ENCODE measurements at regions not wholly inside any gene's neighbourhood (a gene's known extent, or its start where the extent isn't known, plus 50 kb on each side); places are given as distances from the start of the nearest gene placed in this dataset.

- DNase-seq, result no peak
Observed at GRCh38 chr5:175765858-175766257, 105.5 kb upstream of the CPLX2 start.

DNA sequence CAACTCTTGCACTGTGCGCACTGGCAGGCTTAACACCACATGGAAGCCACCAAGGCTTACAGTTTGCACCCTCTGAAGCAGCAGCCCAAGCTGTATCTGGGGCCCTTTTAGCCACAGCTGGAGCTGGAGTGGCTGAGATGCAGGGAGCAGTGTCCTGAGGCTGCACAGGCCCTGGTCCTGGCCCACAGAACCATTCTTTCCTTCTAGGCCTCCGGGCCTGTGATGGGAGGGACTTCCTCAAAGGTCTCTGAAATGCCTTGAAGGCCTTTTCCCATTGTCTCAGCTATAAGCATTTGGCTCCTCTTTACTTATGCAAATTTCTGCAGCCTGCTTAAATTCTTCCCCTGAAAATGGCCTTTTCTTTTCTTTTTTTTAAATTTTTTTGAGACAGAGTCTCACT lies 104.4 kb upstream of the CPLX2 start:
- no peak for DNase-seq

DNA sequence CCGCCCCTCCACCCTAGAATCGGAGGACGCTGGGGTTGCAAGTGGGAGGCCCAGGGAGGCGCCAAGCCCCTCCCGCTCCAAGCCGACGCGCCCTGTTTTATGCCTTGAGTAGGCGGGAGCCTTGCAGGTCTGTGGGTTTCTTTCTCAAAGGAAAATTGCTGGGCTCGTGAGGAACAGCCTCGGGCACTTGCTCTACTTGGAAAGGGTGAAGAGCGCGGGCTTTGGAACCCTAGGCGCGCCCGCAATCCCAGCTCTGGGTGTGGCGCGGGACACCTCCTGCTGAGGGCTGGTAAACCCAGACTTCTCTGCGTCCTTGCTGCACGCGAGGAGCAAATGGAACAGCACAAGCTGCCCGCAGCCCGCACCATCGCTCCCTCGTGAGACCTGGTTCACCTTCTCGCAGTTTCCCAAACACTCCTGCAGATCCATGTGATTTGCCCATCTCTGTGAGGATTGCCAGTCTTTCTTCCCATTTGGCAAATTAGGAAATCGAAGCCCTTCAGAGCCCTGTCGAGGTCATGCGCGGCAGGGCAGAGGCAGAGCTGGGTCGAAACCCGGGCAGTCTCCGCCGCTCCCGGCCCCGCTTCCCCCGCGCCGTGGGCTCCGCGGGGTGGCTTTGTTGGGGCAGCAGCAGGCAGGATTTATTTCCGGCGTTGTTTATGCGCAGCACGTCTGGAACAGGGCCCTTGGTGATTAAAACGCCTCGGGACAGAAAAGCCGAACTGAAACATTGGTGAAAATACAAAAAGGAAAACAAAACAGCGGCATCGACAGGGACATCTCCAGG lies 98.4 kb upstream of the CPLX2 start:
- DNase-seq, result no peak

DNA sequence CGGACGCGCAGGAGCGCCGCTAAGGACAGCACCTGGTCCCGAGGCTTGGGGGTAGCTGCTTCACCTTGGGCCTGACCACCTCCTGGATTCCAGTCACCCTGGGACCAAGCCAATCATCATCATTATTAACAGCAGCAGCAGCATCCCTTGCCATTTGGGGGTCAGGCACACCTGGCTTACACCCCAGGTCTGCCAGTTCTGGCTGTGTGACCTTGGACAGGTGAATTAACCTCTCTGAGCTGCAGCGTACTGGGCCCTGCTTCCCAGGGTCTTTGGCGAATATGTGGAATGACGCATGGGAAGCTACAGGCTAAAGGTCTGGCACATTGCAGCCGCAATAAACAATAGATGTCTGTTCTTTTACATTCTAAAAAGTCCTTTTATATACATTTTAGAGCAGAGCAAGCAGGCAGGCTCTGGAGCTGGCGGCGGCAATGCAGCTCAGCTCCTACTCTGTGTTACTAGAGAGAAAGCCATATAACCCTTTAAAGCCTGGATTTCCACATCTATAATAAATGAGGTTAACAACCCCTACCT lies 97.8 kb upstream of the CPLX2 start:
- no peak for DNase-seq

DNA sequence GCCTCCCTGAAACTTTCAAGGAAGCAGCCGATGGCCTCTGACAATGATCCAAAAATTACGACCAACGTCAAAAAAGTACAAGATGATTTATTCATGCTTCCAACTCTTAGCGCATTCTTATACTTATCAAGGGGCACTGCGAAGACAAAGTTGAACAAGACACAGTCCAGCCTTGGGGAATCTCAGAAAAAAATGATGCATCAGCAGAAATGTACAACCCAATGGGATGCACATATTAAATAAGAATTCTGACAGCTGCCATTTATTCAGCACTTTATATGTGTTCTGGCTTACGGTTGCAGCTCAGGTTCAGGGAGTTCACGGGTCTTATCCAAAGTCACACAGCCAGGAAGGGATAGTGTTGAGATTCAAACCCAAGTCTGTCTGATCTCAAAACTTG lies 96.0 kb upstream of the CPLX2 start:
- DNase-seq, result no peak

DNA sequence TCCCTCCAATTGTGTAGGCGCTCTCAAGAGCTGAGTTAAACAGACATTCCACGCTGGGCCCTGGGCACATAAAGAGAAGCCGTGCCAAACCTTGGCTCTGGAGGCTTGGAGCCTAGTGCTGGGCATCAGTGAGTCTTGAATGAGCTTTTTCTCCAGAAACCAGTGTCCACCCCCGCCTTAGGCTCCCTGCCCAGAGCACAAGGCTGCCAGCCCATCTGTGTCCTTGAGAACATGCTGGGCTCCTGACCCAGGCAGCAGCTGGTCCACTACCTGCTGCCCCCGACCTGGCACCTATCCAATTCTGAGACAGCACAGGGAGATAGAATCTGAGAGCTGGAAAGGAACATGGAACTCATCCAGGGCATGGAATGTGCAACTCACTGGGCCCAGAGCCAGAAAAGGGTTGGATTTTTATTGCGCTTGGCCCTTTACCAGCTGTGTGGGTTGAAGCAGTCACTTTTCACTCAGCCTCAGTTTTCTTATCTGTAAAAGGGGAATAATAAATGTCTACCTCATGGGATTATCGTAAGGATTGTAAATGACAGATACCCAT lies 92.4 kb upstream of the CPLX2 start:
- DNase-seq, result no peak

GRCh38 chr5:175783739-175784138 lies 87.6 kb upstream of the CPLX2 start:
- DNase-seq, result no peak

DNA sequence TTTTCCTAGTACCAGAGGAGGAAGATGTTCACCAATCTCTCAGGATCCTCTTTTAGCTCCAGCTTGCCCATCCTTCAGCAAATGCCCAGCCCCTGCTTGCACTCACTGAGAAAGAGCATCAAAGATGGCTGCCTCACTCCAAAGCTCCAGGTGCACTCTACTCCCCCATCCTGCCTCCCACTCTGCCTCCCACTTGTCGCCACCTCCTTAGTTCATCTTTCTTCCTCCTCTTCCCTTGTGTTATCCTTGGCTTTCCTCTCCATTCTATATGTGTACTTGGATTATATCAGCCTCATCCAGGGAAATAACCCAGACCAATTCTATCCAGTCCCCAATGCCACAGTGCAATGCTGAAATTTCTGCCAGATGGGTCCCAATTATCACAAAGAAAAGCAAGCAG lies 87.1 kb upstream of the CPLX2 start:
- DNase-seq, result no peak

- DNase-seq, result no peak
Observed at GRCh38 chr5:175785681-175786080, 85.7 kb upstream of the CPLX2 start.

DNA sequence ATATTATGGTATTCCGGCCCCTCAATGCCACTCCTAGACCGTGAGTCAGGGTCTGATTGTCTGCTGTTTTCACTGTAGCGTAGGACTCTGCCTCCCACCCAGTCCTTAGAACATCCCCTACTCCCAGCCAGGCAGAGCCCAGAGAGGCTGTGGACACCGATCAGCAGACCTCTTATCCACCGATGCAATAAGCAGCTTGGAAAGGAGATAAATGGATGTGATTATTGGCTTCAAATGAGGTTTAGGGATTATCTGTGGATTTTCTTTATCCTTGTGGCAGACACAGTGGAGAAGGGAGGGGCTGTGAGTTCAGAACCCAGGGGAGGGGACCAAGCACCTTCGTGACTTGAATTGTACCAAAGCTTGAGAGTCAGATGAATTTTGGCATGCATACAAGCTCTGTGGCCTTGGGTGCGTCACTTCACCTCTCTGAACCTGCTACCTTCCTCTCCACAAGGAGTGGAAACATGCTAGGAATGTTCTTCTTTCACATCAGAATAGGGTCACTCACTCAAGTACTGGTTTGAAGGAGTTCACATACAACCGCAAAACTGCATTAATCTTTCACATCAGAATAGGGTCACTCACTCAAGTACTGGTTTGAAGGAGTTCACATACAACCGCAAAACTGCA lies 83.1 kb upstream of the CPLX2 start:
- DNase-seq, result no peak

DNA sequence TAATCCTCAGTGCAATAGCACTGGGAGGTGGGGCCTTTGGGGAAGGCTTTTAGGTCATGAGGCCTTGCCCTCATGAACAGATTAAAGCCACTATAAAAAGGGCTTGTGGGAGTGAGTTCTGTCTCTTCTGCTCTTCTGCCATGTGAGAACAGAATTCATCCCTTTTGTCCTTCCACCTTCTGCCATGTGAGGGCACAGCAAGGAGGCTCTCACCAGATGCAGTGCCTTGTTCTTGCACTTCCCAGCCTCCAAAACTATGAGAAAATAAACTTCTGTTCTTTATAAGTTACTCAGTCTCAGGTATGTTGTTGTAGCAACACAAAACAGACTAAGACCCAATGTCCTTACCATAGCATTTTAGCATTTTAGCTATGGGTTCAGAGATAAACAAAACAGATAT lies 81.7 kb upstream of the CPLX2 start:
- DNase-seq, result no peak

DNA sequence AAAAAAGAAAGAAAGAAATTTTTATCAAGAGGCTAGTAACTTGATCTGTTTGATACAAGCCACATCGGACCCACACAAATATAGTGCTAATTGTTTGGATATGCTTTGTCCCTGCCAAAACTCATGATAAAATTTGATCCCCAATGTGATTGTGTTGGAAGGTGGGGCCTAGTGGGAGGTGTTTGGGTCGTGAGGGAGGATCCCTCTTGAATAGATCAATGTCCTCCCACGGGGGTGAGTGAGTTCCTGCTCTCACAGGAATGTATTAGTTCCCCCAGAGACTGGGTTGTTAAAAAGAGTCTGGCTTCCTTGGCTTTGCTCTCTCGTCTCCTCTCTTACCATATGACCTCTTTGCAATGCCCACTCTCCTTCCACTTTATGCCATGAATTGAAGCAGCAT lies 80.6 kb upstream of the CPLX2 start:
- DNase-seq, result no peak

DNA sequence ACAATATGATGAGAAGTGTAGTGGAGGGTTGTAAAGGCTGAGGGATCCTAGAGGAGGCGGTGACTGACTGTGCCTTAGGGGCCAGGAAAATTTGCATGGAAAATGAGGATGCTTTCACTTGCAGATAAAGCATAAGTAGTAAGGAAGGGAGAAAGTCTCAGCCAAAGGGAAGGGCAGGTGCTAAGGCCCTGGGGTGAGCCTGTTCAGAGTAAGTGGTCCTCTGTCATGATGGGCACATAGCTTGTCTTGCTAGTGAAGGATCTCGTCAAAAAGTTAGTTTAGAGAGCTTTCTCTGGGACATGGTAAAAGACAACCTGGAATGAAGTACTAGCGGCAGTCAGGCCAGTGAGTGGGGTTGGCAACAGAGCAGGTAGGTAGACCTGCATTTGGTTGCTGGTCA lies 75.4 kb upstream of the CPLX2 start:
- DNase-seq, result no peak

- DNase-seq, result peak; percentile 74 to 77
Observed at GRCh38 chr5:175796536-175797499, 74.6 kb upstream of the CPLX2 start.

DNA sequence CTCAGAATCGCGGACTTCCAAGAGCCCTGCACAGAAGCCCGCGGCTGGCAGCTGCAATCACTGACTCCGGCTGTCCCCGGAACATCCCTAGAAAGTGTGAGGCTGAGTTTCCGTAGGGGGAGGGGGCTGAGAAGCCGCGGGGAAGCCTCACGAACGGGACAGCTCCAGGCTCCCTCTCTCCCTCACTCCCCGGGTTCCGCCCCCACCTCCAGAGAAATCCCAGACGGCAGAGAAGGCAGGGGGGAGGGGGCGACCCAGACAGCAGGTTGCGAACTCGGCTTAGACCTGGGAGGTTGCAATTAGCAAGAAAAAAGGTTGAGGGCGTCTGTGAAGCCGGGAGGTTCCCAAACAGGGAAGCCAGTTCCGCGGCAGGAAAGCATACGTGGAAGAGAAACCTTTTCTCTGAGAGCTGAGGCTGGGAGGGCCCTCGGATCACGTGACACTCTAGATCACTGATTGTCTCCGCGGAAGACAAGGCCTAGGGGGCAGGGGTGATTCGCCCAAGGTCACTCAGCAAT lies 73.8 kb upstream of the CPLX2 start:
- DNase-seq, result no peak

DNA sequence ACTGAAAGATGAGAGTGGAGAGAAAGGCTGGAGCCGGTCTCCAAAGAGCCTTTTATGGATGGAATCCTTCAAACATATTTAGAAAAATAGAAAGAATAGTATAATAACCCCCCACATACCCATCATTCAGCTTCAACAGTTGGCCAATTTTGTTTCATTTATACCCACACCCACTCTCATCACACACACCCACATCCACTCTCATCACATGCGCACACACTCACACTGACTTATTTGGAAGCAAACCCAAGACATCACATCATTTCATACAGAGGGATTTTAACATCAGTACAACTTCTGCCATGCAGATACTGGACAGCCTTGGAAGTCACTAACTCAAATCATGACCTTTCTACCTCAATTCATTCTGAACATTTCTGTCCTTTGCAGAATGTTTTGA lies 72.8 kb upstream of the CPLX2 start:
- no peak for DNase-seq

DNA sequence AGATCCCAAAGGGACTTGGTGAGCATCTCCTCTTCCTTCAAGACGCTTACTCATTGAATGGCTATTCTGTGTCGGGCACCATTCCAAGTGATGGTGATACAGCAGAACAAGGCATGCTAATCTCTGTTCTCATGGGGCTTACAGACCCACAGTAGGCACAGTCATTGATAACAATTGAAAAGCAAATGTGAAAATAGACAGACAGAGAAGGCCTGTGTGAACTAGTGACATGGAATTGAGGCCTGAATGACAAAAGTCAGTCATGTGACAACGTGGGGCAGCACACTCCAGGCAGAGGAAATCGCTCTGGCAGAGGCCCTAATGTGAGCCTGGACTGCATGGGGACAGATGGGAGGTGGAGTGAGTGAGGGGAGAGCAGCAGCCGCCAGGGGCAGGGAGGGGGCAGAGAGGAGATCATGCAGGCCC lies 70.7 kb upstream of the CPLX2 start:
- no peak for DNase-seq

DNA sequence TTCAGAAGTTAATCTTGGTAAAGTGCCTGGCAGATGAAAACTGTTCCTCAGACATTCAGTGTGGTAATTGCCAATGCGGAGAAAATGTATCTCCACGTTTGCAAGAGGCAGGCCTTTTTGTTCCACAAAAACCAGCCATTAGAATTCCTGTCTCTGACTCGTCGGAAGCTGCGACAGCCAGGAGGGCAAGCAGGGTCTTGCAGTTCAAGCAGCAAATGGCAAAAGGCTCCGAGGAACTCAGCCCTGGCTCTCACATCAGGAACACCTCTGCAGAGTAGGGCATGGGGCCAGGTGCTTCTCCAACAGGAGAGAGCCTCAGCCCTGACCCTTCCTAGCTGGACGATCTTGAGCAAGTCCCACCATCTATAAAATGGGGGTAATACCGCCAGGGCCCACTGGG lies 69.0 kb upstream of the CPLX2 start:
- DNase-seq, result no peak

GRCh38 chr5:175803254-175803653 lies 68.1 kb upstream of the CPLX2 start:
- no peak for DNase-seq

- DNase-seq, result no peak
Observed at GRCh38 chr5:175803736-175804454, 67.5 kb upstream of the CPLX2 start.

DNA sequence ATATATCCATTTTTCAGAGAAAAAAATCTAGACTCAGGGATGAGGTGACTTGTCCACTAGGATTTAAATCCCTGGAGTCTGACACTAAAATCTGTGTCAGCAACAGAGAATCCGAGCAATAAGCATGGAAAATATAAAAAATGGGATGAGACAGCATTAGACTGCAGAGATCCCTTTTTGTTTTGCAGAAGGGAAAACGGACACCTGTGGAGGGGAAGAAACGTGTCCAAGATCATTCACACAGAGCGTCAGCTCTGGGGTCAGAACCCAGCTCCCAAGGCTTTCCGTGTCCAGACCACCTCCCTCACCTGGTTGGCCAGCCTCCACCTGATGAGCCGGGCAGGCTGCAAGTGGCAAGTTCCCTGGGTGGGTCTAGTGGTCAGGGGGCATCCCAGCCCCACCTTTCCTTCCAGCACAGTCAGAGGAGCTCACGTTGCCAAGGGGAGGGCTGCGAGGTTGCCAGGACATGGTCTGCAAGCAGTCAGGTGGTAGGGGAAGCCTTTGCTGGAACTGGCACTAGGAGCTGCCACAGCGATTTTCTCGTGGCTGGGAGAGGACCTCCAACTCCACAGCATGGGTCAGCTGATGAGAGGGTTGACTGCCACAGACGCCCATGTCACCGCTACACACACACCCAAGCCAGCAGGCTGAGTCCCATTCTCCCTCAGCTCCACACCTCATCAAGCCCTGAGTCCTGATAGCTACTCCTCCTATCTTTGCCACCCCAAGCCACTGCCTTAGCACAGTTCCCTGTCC lies 65.9 kb upstream of the CPLX2 start:
- no peak for DNase-seq
